CD14-positive monocyte (primary cell): ENCODE measurements at regions not wholly inside any gene's neighbourhood (a gene's known extent, or its start where the extent isn't known, plus 50 kb on each side); places are given as distances from the start of the nearest gene placed in this dataset.

Source experiments
- DNase-seq, 3 donors: peaks; one replicate each; pipeline ENCODE4 v3.0.0-alpha.2; 2011 to 2022
- H2AFZ ChIP-seq: 2 replicates; pipeline ENCODE4 v1.6.0; 2012; ENCODE audit warnings: mild to moderate bottlenecking, low read depth, low read length, inconsistent platforms; ENCODE audit not compliant: insufficient read depth, poor library complexity, severe bottlenecking
- H3K27ac ChIP-seq, 2 donors: 1 replicate in 1 of 2; 2 replicates in 1 of 2; pipeline ENCODE4 v1.5.1; 2012 to 2013; ENCODE audit warnings: low read length in 2 of 2, control low read depth in 1 of 2, inconsistent platforms in 1 of 2, low read depth in 1 of 2, mild to moderate bottlenecking in 1 of 2
- H3K27me3 ChIP-seq, 2 donors: one replicate each; pipeline versions ENCODE4 v1.6.0 to v1.6.1; 2011 to 2013; ENCODE audit warnings: low read length in 2 of 2; ENCODE audit not compliant: control insufficient read depth in 2 of 2, insufficient read depth in 2 of 2
- H3K36me3 ChIP-seq, 2 donors: replicated peaks in 1 of 2; 1 replicate in 1 of 2; 2 replicates in 1 of 2; pipeline versions ENCODE4 v1.5.1 to v1.6.1; 2012 to 2013; ENCODE audit warnings: low read length in 2 of 2, control low read depth in 1 of 2, inconsistent platforms in 1 of 2, mild to moderate bottlenecking in 1 of 2; ENCODE audit not compliant: insufficient read depth in 2 of 2, control insufficient read depth in 1 of 2
- H3K4me1 ChIP-seq, 2 donors: 1 replicate in 1 of 2; 2 replicates in 1 of 2; pipeline versions ENCODE4 v1.5.1 to v1.6.1; 2012 to 2013; ENCODE audit warnings: low read length in 2 of 2, control low read depth in 1 of 2, inconsistent platforms in 1 of 2, mild to moderate bottlenecking in 1 of 2, moderate library complexity in 1 of 2; ENCODE audit not compliant: insufficient read depth in 2 of 2, control insufficient read depth in 1 of 2
- H3K4me2 ChIP-seq: replicated peaks from 2 replicates; pipeline ENCODE3; 2012; ENCODE audit warnings: low read length, moderate library complexity, mild to moderate bottlenecking; ENCODE audit not compliant: poor library complexity, severe bottlenecking; ENCODE audit errors: extremely low read depth
- H3K4me3 ChIP-seq, 3 experiments: fragments of 200-600 bp in 1 of 3; sonication (generic) in 1 of 3; replicated peaks in 1 of 3; 1 replicate in 2 of 3; 2 replicates in 1 of 3; pipeline ENCODE4 v1.5.1; 2011 to 2013; ENCODE audit warnings: low read length in 3 of 3, mild to moderate bottlenecking in 3 of 3, control low read depth in 2 of 3, low read depth in 2 of 3, inconsistent platforms in 1 of 3, moderate library complexity in 1 of 3
- H3K79me2 ChIP-seq: 2 replicates; pipeline ENCODE4 v1.6.0; 2012; ENCODE audit warnings: mild to moderate bottlenecking, control low read depth, inconsistent platforms, low read length, moderate library complexity; ENCODE audit not compliant: insufficient read depth
- H3K9ac ChIP-seq: 2 replicates; pipeline ENCODE4 v1.6.0; 2017; ENCODE audit warnings: low read length, mild to moderate bottlenecking; ENCODE audit not compliant: insufficient read depth, poor library complexity, severe bottlenecking
- H3K9me3 ChIP-seq, 2 donors: replicated peaks in 1 of 2; 1 replicate in 1 of 2; 2 replicates in 1 of 2; pipeline versions ENCODE4 v1.5.1 to v1.6.1; 2012 to 2013; ENCODE audit warnings: low read length in 2 of 2, control low read depth in 1 of 2; ENCODE audit not compliant: control insufficient read depth in 1 of 2, insufficient read depth in 1 of 2
- H4K20me1 ChIP-seq: 2 replicates; pipeline ENCODE4 v1.6.0; 2012; ENCODE audit warnings: mild to moderate bottlenecking, low read length, control low read depth, moderate library complexity; ENCODE audit not compliant: insufficient read depth
- H3K27ac Mint-ChIP-seq, 7 donors: one replicate each; pipeline ENCODE4 v1.8.0; 2020; ENCODE audit warnings: mild to moderate bottlenecking in 7 of 7, mixed read lengths in 7 of 7, moderate library complexity in 6 of 7, inconsistent platforms in 2 of 7
- H3K27me3 Mint-ChIP-seq, 3 donors: one replicate each; pipeline ENCODE4 v1.8.0; 2021 to 2022; ENCODE audit warnings: low read depth in 3 of 3, mild to moderate bottlenecking in 3 of 3, mixed read lengths in 3 of 3, moderate library complexity in 3 of 3, inconsistent platforms in 1 of 3
- H3K36me3 Mint-ChIP-seq, 2 donors: one replicate each; pipeline ENCODE4 v1.8.0; 2020; ENCODE audit warnings: mixed read lengths in 2 of 2, inconsistent platforms in 1 of 2, mild to moderate bottlenecking in 1 of 2
- H3K4me1 Mint-ChIP-seq: one replicate; pipeline ENCODE4 v1.8.0; 2020; ENCODE audit warnings: mild to moderate bottlenecking, mixed read lengths
- H3K4me3 Mint-ChIP-seq, 2 donors: one replicate each; pipeline ENCODE4 v1.8.0; 2020; ENCODE audit warnings: mild to moderate bottlenecking in 2 of 2, mixed read lengths in 2 of 2, moderate library complexity in 1 of 2
- H3K9me3 Mint-ChIP-seq, 7 donors: one replicate each; pipeline ENCODE4 v1.8.0; 2020 to 2022; ENCODE audit warnings: mixed read lengths in 7 of 7, mild to moderate bottlenecking in 6 of 7, moderate library complexity in 6 of 7, inconsistent platforms in 2 of 7
- CTCF ChIP-seq: fragments of 200-600 bp; IDR thresholded peaks from one replicate; pipeline ENCODE4 v1.8.0; 2022; ENCODE audit warnings: antibody characterized with exemption, mild to moderate bottlenecking
- WGBS: methylation state at CpG from one replicate; pipeline ENCODE4 v1.1.5; 2013; ENCODE audit warnings: missing lambda C conversion rate; ENCODE audit not compliant: insufficient coverage; 5-methylcytosine and 5-hydroxymethylcytosine counted together
- intact Hi-C, 2 donors: fragments of 100-400 bp; cut with micrococcal nuclease; formaldehyde crosslinking; loops; one replicate each; pipeline versions ENCODE4 v1.15.0 to v1.15.1; 2023

- WGBS: 36% methylated on average over 9 of the region's 12 CpGs
- Mint-ChIP-seq H3K4me3 (peak overlapping the region; percentile 24 to 57), H3K9me3 (no peaks in the 10 kb centered on the region), H3K4me1 (peaks cover 100% of the 10 kb centered on the region), H3K27me3 (peaks cover 0 to 2% (median 2%) of the 10 kb centered on the region in 3 donors), H3K27ac (peak overlapping the region; percentile 83 to 93 (median 92)), H3K36me3 (peaks cover 6 to 27% of the 10 kb centered on the region in 2 donors)
- H3K27me3 ChIP-seq: no peaks in the 10 kb centered on the region
- no peaks in the 10 kb centered on the region for H3K36me3 ChIP-seq
- no peak overlapping the region for H2AFZ ChIP-seq
- H3K4me1 ChIP-seq: peaks cover 100% of the 10 kb centered on the region in 2 donors
- intact Hi-C loops: loop anchor here in 1 of 2 donors (5.0 kb wide), 1 partner anchor 33 kb away; no protein-coding TSS in a partner anchor
- peak overlapping the region; percentile 61 for H3K9ac ChIP-seq
- H3K79me2 ChIP-seq: peaks cover 79% of the 10 kb centered on the region
- peak overlapping the region in 1 of 3 experiments; percentile 51 for H3K4me3 ChIP-seq
- H3K9me3 ChIP-seq: no peaks in the 10 kb centered on the region
- DNase-seq: peak in 2 of 3 donors; percentile 52 to 60
- peak overlapping the region; percentile 92 to 95 for H3K27ac ChIP-seq
- TF ChIP-seq CTCF: no peak
- peak overlapping the region; percentile 50 for H3K4me2 ChIP-seq
- no peaks in the 10 kb centered on the region for H4K20me1 ChIP-seq
These were observed 299.8 kb downstream of the SEC14L1 start for GRCh38 chr17:77440560-77440981.

DNA sequence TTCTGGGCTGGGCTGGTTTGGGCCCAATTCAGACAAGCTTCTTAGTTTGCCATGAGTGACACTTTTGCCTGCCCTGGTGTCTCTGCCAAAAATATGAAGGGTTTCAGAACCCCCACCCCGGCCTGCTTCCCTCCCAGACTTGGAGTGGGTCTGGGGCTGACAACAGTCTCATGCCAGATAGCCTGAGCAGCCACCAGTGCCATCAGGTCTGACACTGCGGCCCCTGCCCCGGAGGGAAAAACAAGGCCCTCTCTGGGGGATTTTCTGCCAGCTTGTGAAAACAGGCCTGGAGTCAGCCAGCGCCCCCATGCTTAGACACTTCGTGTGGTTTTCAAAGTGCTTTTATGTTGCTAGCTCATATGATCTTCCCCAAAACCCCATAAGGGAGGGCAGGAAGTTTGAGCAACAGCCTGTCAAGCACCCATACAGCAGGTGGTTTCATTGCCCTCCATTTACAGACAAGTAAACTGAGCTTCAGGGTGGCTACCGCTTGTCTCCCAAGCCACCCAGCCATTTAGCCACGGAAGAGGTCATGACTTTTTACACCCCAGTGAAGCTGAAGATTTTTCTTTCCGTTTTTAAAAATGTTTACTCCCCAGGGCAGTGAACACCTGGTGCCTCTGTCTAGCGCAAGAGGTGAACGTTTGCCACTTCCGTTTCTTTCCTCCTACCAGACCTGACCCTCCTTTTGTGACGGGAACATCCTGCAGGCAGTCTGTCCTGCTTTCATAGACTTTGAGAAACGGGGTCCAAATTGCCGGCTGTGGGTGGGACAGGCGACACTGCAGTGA lies 300.6 kb downstream of the SEC14L1 start:
- peak; percentile 63 to 85 (median 78) for DNase-seq
- peaks cover 6 to 24% of the 10 kb centered on the region in 2 donors for H3K36me3 Mint-ChIP-seq
- Histone ChIP-seq H3K36me3 (no peaks in the 10 kb centered on the region), H3K4me2 (peak overlapping the region; percentile 50), H3K9me3 (no peaks in the 10 kb centered on the region), H3K79me2 (peaks cover 73% of the 10 kb centered on the region), H4K20me1 (no peaks in the 10 kb centered on the region), H3K27me3 (no peaks in the 10 kb centered on the region), H2AFZ (no peak overlapping the region), H3K9ac (peak overlapping the region; percentile 61), H3K4me1 (peaks cover 100% of the 10 kb centered on the region in 2 donors), H3K27ac (peak overlapping the region; percentile 92 to 95), H3K4me3 (peak overlapping the region in 1 of 3 experiments; percentile 51)
- no peak for TF ChIP-seq CTCF
- H3K27me3 Mint-ChIP-seq: peaks cover 0 to 2% (median 2%) of the 10 kb centered on the region in 3 donors
- peaks cover 100% of the 10 kb centered on the region for H3K4me1 Mint-ChIP-seq
- H3K4me3 Mint-ChIP-seq: peak overlapping the region; percentile 47 to 83
- H3K27ac Mint-ChIP-seq: peak overlapping the region; percentile 83 to 93 (median 92)
- peaks cover 0 to 3% (median 2%) of the 10 kb centered on the region in 7 donors for H3K9me3 Mint-ChIP-seq
- WGBS: 2% methylated on average over 8 of the region's 15 CpGs
- intact Hi-C loops: loop anchor here in 1 of 2 donors (5.0 kb wide), 1 partner anchor 34 kb away; no protein-coding TSS in a partner anchor
